Peyer's patch (tissue), 4 donors: ENCODE measurements at regions not wholly inside any gene's neighbourhood (a gene's known extent, or its start where the extent isn't known, plus 50 kb on each side); places are given as distances from the start of the nearest gene placed in this dataset.

Source experiments
- CTCF ChIP-seq, 6 experiments: fragments of 450-650 bp in 4 of 6; fragments of 200-600 bp in 2 of 6; sonication (generic) in 1 of 6; IDR thresholded peaks; one replicate each; pipeline ENCODE4 v1.5.1; 2017 to 2019; ENCODE audit warnings: antibody characterized with exemption in 6 of 6, mild to moderate bottlenecking in 3 of 6, moderate library complexity in 1 of 6
- POLR2A ChIP-seq, 2 donors: fragments of 450-650 bp; IDR thresholded peaks; one replicate each; pipeline ENCODE4 v1.5.1; 2017; ENCODE audit warnings: antibody characterized with exemption in 2 of 2, mild to moderate bottlenecking in 2 of 2, moderate library complexity in 2 of 2

- TF ChIP-seq CTCF (IDR thresholded peaks at IDR 0.05) (no peak), POLR2A (IDR thresholded peaks at IDR 0.05) (no peak)
These were observed 73.5 kb upstream of the KIF2B start for GRCh38 chr17:53749178-53749577.
